ENCODE measurements at regions not wholly inside any gene's neighbourhood (a gene's known extent, or its start where the extent isn't known, plus 50 kb on each side); places are given as distances from the start of the nearest gene placed in this dataset.

DNA sequence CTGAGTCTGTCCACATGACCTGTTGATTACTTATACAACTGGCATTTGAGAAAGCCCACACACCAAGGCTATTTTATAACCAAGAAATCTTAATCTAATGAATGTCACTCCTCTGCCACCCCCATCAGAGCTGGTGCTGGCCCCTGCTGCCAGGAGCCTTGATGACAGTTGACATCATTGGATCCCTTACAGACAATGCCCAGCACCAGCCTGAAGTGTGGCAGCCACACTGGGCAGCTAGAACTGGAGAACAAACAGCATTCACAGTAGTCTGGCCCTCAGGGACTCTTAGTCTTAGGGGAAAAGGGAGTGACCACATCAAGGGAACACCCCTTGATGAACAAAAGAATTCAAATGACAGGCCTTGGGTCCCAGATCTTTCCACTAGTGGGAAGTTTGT is 840.6 kb downstream of the EPHA3 start:
- TF ChIP-seq EZH2phosphoT487 (IDR thresholded peaks at IDR 0.05) = no peak
- TF ChIP-seq, protein P1, sequence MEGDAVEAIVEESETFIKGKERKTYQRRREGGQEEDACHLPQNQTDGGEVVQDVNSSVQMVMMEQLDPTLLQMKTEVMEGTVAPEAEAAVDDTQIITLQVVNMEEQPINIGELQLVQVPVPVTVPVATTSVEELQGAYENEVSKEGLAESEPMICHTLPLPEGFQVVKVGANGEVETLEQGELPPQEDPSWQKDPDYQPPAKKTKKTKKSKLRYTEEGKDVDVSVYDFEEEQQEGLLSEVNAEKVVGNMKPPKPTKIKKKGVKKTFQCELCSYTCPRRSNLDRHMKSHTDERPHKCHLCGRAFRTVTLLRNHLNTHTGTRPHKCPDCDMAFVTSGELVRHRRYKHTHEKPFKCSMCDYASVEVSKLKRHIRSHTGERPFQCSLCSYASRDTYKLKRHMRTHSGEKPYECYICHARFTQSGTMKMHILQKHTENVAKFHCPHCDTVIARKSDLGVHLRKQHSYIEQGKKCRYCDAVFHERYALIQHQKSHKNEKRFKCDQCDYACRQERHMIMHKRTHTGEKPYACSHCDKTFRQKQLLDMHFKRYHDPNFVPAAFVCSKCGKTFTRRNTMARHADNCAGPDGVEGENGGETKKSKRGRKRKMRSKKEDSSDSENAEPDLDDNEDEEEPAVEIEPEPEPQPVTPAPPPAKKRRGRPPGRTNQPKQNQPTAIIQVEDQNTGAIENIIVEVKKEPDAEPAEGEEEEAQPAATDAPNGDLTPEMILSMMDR (IDR thresholded peaks at IDR 0.05) = no peak

Measured in neural progenitor cell (in vitro differentiated cells).